Peyer's patch (tissue), 4 donors: ENCODE measurements at regions not wholly inside any gene's neighbourhood (a gene's known extent, or its start where the extent isn't known, plus 50 kb on each side); places are given as distances from the start of the nearest gene placed in this dataset.
"Not testable (repeated sequence)": the region's sequence is repeated elsewhere in the genome, so short reads cannot be mapped to it uniquely, and the experiment has no call there.

ENCODE experiments used
- DNase-seq, 3 donors: peaks; one replicate each; pipeline ENCODE4 v3.0.0-alpha.2; 2017 to 2019
- H3K27ac ChIP-seq, 4 donors: fragments of 200-600 bp; sonication (generic); one replicate each; pipeline ENCODE4 v1.5.1; 2016 to 2019
- H3K27me3 ChIP-seq, 2 donors: fragments of 200-600 bp; sonication (generic); one replicate each; pipeline ENCODE4 v1.5.1; 2019
- H3K36me3 ChIP-seq, 3 donors: fragments of 200-600 bp; sonication (generic); one replicate each; pipeline ENCODE4 v1.5.1; 2016 to 2019
- H3K4me1 ChIP-seq, 4 donors: fragments of 200-600 bp; sonication (generic); one replicate each; pipeline ENCODE4 v1.5.1; 2016 to 2019
- H3K4me3 ChIP-seq, 4 donors: fragments of 200-600 bp; sonication (generic); 1 replicate in 3 of 4; 2 replicates in 1 of 4; pipeline ENCODE4 v1.5.1; 2016 to 2019; ENCODE audit warnings: mild to moderate bottlenecking in 1 of 4
- H3K9me3 ChIP-seq, 4 donors: fragments of 200-600 bp; sonication (generic); one replicate each; pipeline ENCODE4 v1.5.1; 2016 to 2019; ENCODE audit warnings: mild to moderate bottlenecking in 1 of 4
- POLR2A ChIP-seq, 2 donors: fragments of 450-650 bp; IDR thresholded peaks; one replicate each; pipeline ENCODE4 v1.5.1; 2017; ENCODE audit warnings: antibody characterized with exemption in 2 of 2, mild to moderate bottlenecking in 2 of 2, moderate library complexity in 2 of 2
- TF ChIP-seq, protein P1 (sequence below), 6 experiments: fragments of 450-650 bp in 4 of 6; fragments of 200-600 bp in 2 of 6; sonication (generic) in 1 of 6; IDR thresholded peaks; one replicate each; pipeline ENCODE4 v1.5.1; 2017 to 2019; ENCODE audit warnings: antibody characterized with exemption in 6 of 6, mild to moderate bottlenecking in 3 of 6, moderate library complexity in 1 of 6

DNA sequence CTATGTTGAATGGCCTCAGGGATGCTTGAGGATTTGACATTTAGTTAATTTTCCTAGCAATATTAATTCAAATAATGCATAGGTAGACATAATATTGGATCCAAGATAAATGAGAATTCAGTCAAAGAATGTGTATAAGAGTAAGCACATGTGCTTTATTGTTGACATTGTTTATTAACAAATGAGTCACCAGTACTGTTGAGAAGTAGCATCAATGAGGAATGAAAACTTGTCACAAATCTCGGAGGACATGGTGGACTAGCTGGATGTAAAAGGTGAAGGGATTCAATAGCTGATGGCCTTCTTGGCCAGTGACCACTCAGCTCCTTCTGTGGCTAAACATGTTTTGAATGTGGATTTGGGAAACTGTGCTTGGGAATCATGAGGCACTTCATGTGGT is 1137.0 kb downstream of the HACE1 start:
- Histone ChIP-seq H3K27me3 (no peaks in the 10 kb centered on the region), H3K4me3 (no peak overlapping the region), H3K27ac (no peak overlapping the region), H3K4me1 (no peaks in the 10 kb centered on the region), H3K9me3 (no peaks in the 10 kb centered on the region), H3K36me3 (no peaks in the 10 kb centered on the region)
- DNase-seq = no peak
- TF ChIP-seq POLR2A (IDR thresholded peaks at IDR 0.05) = no peak
- TF ChIP-seq, protein P1, sequence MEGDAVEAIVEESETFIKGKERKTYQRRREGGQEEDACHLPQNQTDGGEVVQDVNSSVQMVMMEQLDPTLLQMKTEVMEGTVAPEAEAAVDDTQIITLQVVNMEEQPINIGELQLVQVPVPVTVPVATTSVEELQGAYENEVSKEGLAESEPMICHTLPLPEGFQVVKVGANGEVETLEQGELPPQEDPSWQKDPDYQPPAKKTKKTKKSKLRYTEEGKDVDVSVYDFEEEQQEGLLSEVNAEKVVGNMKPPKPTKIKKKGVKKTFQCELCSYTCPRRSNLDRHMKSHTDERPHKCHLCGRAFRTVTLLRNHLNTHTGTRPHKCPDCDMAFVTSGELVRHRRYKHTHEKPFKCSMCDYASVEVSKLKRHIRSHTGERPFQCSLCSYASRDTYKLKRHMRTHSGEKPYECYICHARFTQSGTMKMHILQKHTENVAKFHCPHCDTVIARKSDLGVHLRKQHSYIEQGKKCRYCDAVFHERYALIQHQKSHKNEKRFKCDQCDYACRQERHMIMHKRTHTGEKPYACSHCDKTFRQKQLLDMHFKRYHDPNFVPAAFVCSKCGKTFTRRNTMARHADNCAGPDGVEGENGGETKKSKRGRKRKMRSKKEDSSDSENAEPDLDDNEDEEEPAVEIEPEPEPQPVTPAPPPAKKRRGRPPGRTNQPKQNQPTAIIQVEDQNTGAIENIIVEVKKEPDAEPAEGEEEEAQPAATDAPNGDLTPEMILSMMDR (IDR thresholded peaks at IDR 0.05) = no peak

DNA sequence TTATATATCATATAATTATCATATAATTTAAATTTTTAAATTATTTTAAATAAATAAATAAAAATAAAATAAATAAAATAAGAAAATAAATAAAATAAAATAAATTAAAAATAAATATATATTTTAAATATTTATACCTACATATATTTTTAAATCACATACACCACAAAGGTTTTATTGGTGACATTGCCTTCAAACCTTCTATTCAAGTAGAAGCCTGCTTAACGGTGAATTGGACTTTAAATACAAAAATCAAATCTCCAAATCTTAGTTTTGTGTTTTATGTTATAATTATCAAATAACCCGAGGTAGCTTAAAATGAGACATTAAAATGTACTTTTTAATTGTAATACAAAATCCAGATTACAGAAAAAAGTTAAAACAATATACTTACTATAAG is 1137.8 kb downstream of the HACE1 start:
- DNase-seq = no peak

DNA sequence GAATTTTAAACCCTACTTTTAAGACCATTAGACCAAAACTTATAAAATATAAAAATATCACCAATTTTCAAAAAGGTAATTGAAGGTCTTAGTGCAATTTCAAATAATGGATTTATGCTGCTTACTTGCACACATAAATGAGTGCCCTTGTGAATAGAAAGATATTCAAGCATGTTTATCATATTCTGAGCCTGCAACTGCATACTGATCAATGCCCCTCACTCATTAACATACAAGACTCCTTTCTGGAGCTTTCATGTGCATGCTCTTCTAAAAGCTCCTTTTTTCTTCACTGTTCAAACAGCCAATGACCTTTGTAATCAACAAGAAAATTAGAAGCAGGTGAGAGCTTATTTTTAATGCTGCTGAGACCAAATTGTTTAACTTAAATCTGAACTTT is 1139.3 kb downstream of the HACE1 start:
- TF ChIP-seq, protein P1 (IDR thresholded peaks at IDR 0.05) = no peak
- TF ChIP-seq POLR2A (IDR thresholded peaks at IDR 0.05) = no peak
- no peaks in the 10 kb centered on the region for H3K36me3 ChIP-seq
- no peaks in the 10 kb centered on the region for H3K27me3 ChIP-seq
- no peak overlapping the region for H3K27ac ChIP-seq
- H3K9me3 ChIP-seq = no peaks in the 10 kb centered on the region
- no peak overlapping the region for H3K4me3 ChIP-seq
- H3K4me1 ChIP-seq = no peaks in the 10 kb centered on the region
- DNase-seq = no peak

More for the DNA sequence above, 1137.8 kb downstream of the HACE1 start:
- Histone ChIP-seq H3K27ac (no peak overlapping the region), H3K36me3 (no peaks in the 10 kb centered on the region), H3K4me3 (no peak overlapping the region), H3K27me3 (no peaks in the 10 kb centered on the region), H3K9me3 (no peaks in the 10 kb centered on the region), H3K4me1 (no peaks in the 10 kb centered on the region)
- TF ChIP-seq POLR2A (IDR thresholded peaks at IDR 0.05) = no peak
- TF ChIP-seq, protein P1 (IDR thresholded peaks at IDR 0.05) = no peak

DNA sequence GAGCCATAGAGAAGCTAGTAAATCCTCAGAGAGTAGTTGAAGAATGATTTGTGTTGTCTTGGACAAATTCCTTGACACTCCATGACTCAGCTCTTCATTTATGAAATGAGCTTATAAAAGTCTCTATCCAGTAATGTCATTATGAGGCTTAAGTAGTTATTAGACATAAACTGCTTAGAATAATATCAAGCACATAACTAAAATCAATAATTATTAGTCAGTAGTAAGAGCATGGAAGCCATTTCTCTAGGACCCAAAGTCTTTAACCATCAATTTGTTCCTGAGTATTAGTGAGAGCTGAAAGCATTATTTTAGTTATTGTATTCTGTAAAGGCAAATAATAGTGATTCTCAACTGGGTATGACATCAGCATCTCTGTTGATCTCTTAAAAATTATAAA is 1140.2 kb downstream of the HACE1 start:
- H3K4me3 ChIP-seq = no peak overlapping the region
- TF ChIP-seq, protein P1 (IDR thresholded peaks at IDR 0.05) = no peak
- TF ChIP-seq POLR2A (IDR thresholded peaks at IDR 0.05) = no peak
- H3K9me3 ChIP-seq = no peaks in the 10 kb centered on the region
- no peak overlapping the region for H3K27ac ChIP-seq
- H3K27me3 ChIP-seq = no peaks in the 10 kb centered on the region
- no peak for DNase-seq
- H3K4me1 ChIP-seq = no peaks in the 10 kb centered on the region
- H3K36me3 ChIP-seq = no peaks in the 10 kb centered on the region

DNA sequence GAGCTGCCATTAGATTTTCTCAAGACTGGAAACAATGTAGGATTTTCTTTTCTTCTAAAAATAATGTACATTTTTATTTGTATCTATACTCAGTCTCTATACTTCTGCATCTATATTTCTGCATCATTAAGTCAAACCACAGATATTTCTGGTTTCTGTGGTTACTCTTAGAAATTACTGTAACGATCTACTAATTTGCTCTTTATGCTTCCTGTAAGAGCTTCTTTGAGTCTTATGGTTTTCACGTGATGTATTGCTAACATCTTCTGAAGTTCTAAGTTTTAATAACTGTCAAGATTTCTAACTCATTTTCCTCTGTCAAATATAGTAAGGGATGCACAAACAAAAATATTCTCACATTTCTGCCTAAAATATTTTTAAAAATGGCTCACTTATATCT is 1144.5 kb downstream of the HACE1 start:
- Histone ChIP-seq H3K27me3 (no peaks in the 10 kb centered on the region), H3K27ac (no peak overlapping the region), H3K4me3 (no peak overlapping the region), H3K36me3 (no peaks in the 10 kb centered on the region), H3K4me1 (no peaks in the 10 kb centered on the region), H3K9me3 (no peaks in the 10 kb centered on the region)
- DNase-seq = no peak
- TF ChIP-seq, protein P1 (IDR thresholded peaks at IDR 0.05) = no peak
- no peak for TF ChIP-seq POLR2A (IDR thresholded peaks at IDR 0.05)

DNA sequence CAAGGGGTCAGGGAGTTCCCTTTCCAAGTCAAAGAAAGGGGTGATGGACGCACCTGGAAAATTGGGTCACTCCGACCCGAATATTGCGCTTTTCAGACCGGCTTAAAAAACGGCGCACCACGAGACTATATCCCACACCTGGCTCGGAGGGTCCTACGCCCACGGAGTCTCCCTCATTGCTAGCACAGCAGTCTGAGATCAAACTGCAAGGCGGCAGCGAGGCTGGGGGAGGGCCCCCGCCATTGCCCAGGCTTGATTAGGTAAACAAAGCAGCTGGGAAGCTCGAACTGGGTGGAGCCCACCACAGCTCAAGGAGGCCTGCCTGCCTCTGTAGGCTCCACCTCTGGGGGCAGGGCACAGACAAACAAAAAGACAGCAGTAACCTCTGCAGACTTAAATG is 1150.5 kb downstream of the HACE1 start:
- not testable (repeated sequence) for H3K9me3 ChIP-seq, DNase-seq, H3K27me3 ChIP-seq, H3K27ac ChIP-seq, H3K36me3 ChIP-seq, H3K4me1 ChIP-seq, H3K4me3 ChIP-seq
